CD14-positive monocyte (primary cell): ENCODE measurements at regions not wholly inside any gene's neighbourhood (a gene's known extent, or its start where the extent isn't known, plus 50 kb on each side); places are given as distances from the start of the nearest gene placed in this dataset.

ENCODE experiments used
- DNase-seq, 3 donors: peaks; one replicate each; pipeline ENCODE4 v3.0.0-alpha.2; 2011 to 2022
- H2AFZ ChIP-seq: 2 replicates; pipeline ENCODE4 v1.6.0; 2012; ENCODE audit warnings: mild to moderate bottlenecking, low read depth, low read length, inconsistent platforms; ENCODE audit not compliant: insufficient read depth, poor library complexity, severe bottlenecking
- H3K27ac ChIP-seq, 2 donors: 1 replicate in 1 of 2; 2 replicates in 1 of 2; pipeline ENCODE4 v1.5.1; 2012 to 2013; ENCODE audit warnings: low read length in 2 of 2, control low read depth in 1 of 2, inconsistent platforms in 1 of 2, low read depth in 1 of 2, mild to moderate bottlenecking in 1 of 2
- H3K27me3 ChIP-seq, 2 donors: one replicate each; pipeline versions ENCODE4 v1.6.0 to v1.6.1; 2011 to 2013; ENCODE audit warnings: low read length in 2 of 2; ENCODE audit not compliant: control insufficient read depth in 2 of 2, insufficient read depth in 2 of 2
- H3K36me3 ChIP-seq, 2 donors: replicated peaks in 1 of 2; 1 replicate in 1 of 2; 2 replicates in 1 of 2; pipeline versions ENCODE4 v1.5.1 to v1.6.1; 2012 to 2013; ENCODE audit warnings: low read length in 2 of 2, control low read depth in 1 of 2, inconsistent platforms in 1 of 2, mild to moderate bottlenecking in 1 of 2; ENCODE audit not compliant: insufficient read depth in 2 of 2, control insufficient read depth in 1 of 2
- H3K4me1 ChIP-seq, 2 donors: 1 replicate in 1 of 2; 2 replicates in 1 of 2; pipeline versions ENCODE4 v1.5.1 to v1.6.1; 2012 to 2013; ENCODE audit warnings: low read length in 2 of 2, control low read depth in 1 of 2, inconsistent platforms in 1 of 2, mild to moderate bottlenecking in 1 of 2, moderate library complexity in 1 of 2; ENCODE audit not compliant: insufficient read depth in 2 of 2, control insufficient read depth in 1 of 2
- H3K4me2 ChIP-seq: replicated peaks from 2 replicates; pipeline ENCODE3; 2012; ENCODE audit warnings: low read length, moderate library complexity, mild to moderate bottlenecking; ENCODE audit not compliant: poor library complexity, severe bottlenecking; ENCODE audit errors: extremely low read depth
- H3K4me3 ChIP-seq, 3 experiments: fragments of 200-600 bp in 1 of 3; sonication (generic) in 1 of 3; replicated peaks in 1 of 3; 1 replicate in 2 of 3; 2 replicates in 1 of 3; pipeline ENCODE4 v1.5.1; 2011 to 2013; ENCODE audit warnings: low read length in 3 of 3, mild to moderate bottlenecking in 3 of 3, control low read depth in 2 of 3, low read depth in 2 of 3, inconsistent platforms in 1 of 3, moderate library complexity in 1 of 3
- H3K79me2 ChIP-seq: 2 replicates; pipeline ENCODE4 v1.6.0; 2012; ENCODE audit warnings: mild to moderate bottlenecking, control low read depth, inconsistent platforms, low read length, moderate library complexity; ENCODE audit not compliant: insufficient read depth
- H3K9ac ChIP-seq: 2 replicates; pipeline ENCODE4 v1.6.0; 2017; ENCODE audit warnings: low read length, mild to moderate bottlenecking; ENCODE audit not compliant: insufficient read depth, poor library complexity, severe bottlenecking
- H3K9me3 ChIP-seq, 2 donors: replicated peaks in 1 of 2; 1 replicate in 1 of 2; 2 replicates in 1 of 2; pipeline versions ENCODE4 v1.5.1 to v1.6.1; 2012 to 2013; ENCODE audit warnings: low read length in 2 of 2, control low read depth in 1 of 2; ENCODE audit not compliant: control insufficient read depth in 1 of 2, insufficient read depth in 1 of 2
- H4K20me1 ChIP-seq: 2 replicates; pipeline ENCODE4 v1.6.0; 2012; ENCODE audit warnings: mild to moderate bottlenecking, low read length, control low read depth, moderate library complexity; ENCODE audit not compliant: insufficient read depth
- H3K27ac Mint-ChIP-seq, 7 donors: one replicate each; pipeline ENCODE4 v1.8.0; 2020; ENCODE audit warnings: mild to moderate bottlenecking in 7 of 7, mixed read lengths in 7 of 7, moderate library complexity in 6 of 7, inconsistent platforms in 2 of 7
- H3K27me3 Mint-ChIP-seq, 3 donors: one replicate each; pipeline ENCODE4 v1.8.0; 2021 to 2022; ENCODE audit warnings: low read depth in 3 of 3, mild to moderate bottlenecking in 3 of 3, mixed read lengths in 3 of 3, moderate library complexity in 3 of 3, inconsistent platforms in 1 of 3
- H3K36me3 Mint-ChIP-seq, 2 donors: one replicate each; pipeline ENCODE4 v1.8.0; 2020; ENCODE audit warnings: mixed read lengths in 2 of 2, inconsistent platforms in 1 of 2, mild to moderate bottlenecking in 1 of 2
- H3K4me1 Mint-ChIP-seq: one replicate; pipeline ENCODE4 v1.8.0; 2020; ENCODE audit warnings: mild to moderate bottlenecking, mixed read lengths
- H3K4me3 Mint-ChIP-seq, 2 donors: one replicate each; pipeline ENCODE4 v1.8.0; 2020; ENCODE audit warnings: mild to moderate bottlenecking in 2 of 2, mixed read lengths in 2 of 2, moderate library complexity in 1 of 2
- H3K9me3 Mint-ChIP-seq, 7 donors: one replicate each; pipeline ENCODE4 v1.8.0; 2020 to 2022; ENCODE audit warnings: mixed read lengths in 7 of 7, mild to moderate bottlenecking in 6 of 7, moderate library complexity in 6 of 7, inconsistent platforms in 2 of 7
- WGBS: methylation state at CpG from one replicate; pipeline ENCODE4 v1.1.5; 2013; ENCODE audit warnings: missing lambda C conversion rate; ENCODE audit not compliant: insufficient coverage; 5-methylcytosine and 5-hydroxymethylcytosine counted together
- intact Hi-C, 2 donors: fragments of 100-400 bp; cut with micrococcal nuclease; formaldehyde crosslinking; loops; one replicate each; pipeline versions ENCODE4 v1.15.0 to v1.15.1; 2023
- TF ChIP-seq, protein P1 (sequence below): fragments of 200-600 bp; IDR thresholded peaks from one replicate; pipeline ENCODE4 v1.8.0; 2022; ENCODE audit warnings: antibody characterized with exemption, mild to moderate bottlenecking

DNA sequence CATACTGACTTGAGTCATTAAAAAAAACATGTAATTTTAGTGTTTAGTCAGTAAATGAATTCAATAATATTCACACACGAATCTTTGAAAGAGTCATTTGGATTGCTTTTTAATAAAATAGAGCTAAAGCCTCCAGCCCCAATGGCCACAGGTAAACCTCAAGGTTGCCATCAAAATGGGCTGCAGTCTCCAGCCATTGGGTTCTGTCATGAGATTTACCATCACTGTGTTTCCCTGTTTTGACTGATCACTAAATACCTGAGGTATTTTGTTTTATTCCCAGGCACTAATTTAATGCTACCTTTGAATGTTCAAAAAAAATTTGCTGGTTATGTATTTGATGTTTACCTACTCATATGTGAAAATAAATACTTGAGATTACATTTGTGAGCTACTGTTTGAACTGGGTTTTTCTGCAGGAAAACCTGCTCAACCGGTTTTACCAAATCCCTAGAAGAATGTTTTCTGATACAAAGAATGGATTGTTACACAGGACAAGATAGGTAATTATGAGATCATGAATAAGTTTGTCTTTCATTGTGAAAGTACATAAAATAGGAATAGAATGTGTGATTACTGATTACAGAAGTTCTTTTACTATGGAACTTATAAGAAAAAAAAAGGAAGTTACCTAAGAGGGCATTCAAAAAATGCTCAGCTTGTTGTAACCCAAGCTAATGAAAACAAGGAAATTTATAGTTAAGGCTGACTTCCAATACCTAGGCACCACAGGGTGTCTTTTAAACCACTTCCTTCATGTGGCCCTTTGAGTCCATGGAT is 391.3 kb downstream of the EFNB2 start:
- no CpG with 5 or more reads among the region's 2 CpGs for WGBS
- Mint-ChIP-seq H3K4me1 (no peaks in the 10 kb centered on the region), H3K4me3 (no peak overlapping the region), H3K9me3 (peaks cover 0 to 6% (median 2%) of the 10 kb centered on the region in 7 donors), H3K27ac (no peak overlapping the region), H3K36me3 (no peaks in the 10 kb centered on the region), H3K27me3 (no peaks in the 10 kb centered on the region)
- Histone ChIP-seq H2AFZ (no peak overlapping the region), H3K9ac (no peak overlapping the region), H3K4me2 (no peak overlapping the region), H3K79me2 (no peaks in the 10 kb centered on the region), H3K4me1 (no peaks in the 10 kb centered on the region), H3K27ac (no peak overlapping the region), H3K9me3 (peaks cover 4 to 5% of the 10 kb centered on the region in 2 donors), H3K36me3 (no peaks in the 10 kb centered on the region), H4K20me1 (no peaks in the 10 kb centered on the region), H3K4me3 (no peak overlapping the region), H3K27me3 (no peaks in the 10 kb centered on the region)
- DNase-seq: no peak
- TF ChIP-seq, protein P1, sequence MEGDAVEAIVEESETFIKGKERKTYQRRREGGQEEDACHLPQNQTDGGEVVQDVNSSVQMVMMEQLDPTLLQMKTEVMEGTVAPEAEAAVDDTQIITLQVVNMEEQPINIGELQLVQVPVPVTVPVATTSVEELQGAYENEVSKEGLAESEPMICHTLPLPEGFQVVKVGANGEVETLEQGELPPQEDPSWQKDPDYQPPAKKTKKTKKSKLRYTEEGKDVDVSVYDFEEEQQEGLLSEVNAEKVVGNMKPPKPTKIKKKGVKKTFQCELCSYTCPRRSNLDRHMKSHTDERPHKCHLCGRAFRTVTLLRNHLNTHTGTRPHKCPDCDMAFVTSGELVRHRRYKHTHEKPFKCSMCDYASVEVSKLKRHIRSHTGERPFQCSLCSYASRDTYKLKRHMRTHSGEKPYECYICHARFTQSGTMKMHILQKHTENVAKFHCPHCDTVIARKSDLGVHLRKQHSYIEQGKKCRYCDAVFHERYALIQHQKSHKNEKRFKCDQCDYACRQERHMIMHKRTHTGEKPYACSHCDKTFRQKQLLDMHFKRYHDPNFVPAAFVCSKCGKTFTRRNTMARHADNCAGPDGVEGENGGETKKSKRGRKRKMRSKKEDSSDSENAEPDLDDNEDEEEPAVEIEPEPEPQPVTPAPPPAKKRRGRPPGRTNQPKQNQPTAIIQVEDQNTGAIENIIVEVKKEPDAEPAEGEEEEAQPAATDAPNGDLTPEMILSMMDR: no peak
- intact Hi-C loops: no loop called here

GRCh38 chr13:106143392-106143791 is 392.1 kb downstream of the EFNB2 start:
- Mint-ChIP-seq H3K27ac (no peak overlapping the region), H3K27me3 (no peaks in the 10 kb centered on the region), H3K4me3 (no peak overlapping the region), H3K36me3 (no peaks in the 10 kb centered on the region), H3K4me1 (no peaks in the 10 kb centered on the region), H3K9me3 (peaks cover 0 to 6% (median 2%) of the 10 kb centered on the region in 7 donors)
- intact Hi-C loops: no loop called here
- Histone ChIP-seq H3K27me3 (no peaks in the 10 kb centered on the region), H3K36me3 (no peaks in the 10 kb centered on the region), H3K79me2 (no peaks in the 10 kb centered on the region), H3K4me1 (no peaks in the 10 kb centered on the region), H4K20me1 (no peaks in the 10 kb centered on the region), H3K9me3 (peaks cover 4 to 5% of the 10 kb centered on the region in 2 donors), H3K27ac (no peak overlapping the region), H3K4me3 (no peak overlapping the region), H3K4me2 (no peak overlapping the region), H2AFZ (no peak overlapping the region), H3K9ac (no peak overlapping the region)
- TF ChIP-seq, protein P1: no peak
- no CpG with 5 or more reads among the region's 2 CpGs for WGBS
- DNase-seq: no peak
